NCI-H345 treated with DMSO at 0.1 percent for 48 hours (cell line): ENCODE measurements at regions not wholly inside any gene's neighbourhood (a gene's known extent, or its start where the extent isn't known, plus 50 kb on each side); places are given as distances from the start of the nearest gene placed in this dataset.

ENCODE experiments used
- DNase-seq: peaks from one replicate; lab custom pipeline; 2025; ENCODE audit not compliant: unreplicated experiment; lab: John Stamatoyannopoulos, UW

DNA sequence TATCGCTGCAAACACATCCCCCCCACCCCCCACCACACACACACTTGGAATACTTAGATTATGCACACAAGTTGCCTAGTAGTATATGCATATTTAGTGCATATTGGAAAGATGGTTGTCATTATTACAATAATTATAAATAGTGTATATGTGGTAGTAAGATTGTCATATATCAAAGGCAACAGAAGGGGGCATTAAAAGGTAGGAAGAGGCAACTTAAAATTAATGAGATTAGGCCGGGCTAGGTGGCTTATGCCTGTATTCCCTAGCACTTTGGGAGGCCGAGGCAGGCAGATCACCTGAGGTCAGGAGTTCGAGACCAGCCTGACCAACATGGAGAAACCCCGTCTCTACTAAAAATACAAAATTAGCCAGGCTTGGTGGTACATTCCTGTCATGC, 52.1 kb downstream of the GSC start:
- DNase-seq: no peak

GRCh38 chr14:94716976-94717375, 52.9 kb downstream of the GSC start:
- DNase-seq: no peak

- DNase-seq: no peak
Observed at GRCh38 chr14:94713115-94713514, 56.8 kb downstream of the GSC start.

- DNase-seq: no peak
Observed at GRCh38 chr14:94710731-94711130, 59.2 kb downstream of the GSC start.

DNA sequence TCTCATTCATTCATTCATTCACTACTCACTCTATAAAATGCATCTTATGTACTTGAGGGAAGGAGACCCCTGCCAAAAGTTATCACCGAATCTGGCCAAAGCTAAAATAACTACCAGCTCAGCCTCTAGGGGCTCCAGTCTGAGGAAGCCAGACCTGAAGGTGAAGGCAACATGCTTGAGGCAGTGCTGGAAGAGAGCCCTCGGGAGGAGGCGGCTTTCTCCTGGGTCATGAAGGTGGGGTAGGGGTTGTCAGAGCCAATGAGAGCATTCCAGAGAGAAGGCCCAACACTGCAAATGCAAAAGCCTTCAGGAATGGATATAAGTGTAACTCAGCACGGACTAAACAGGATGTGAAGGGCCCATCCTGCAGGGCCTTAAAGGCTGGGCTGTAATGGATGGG, 62.4 kb downstream of the GSC start:
- no peak for DNase-seq

GRCh38 chr14:94706133-94706532, 63.8 kb downstream of the GSC start:
- DNase-seq: no peak

GRCh38 chr14:94702629-94703028, 67.3 kb downstream of the GSC start:
- DNase-seq: no peak

DNA sequence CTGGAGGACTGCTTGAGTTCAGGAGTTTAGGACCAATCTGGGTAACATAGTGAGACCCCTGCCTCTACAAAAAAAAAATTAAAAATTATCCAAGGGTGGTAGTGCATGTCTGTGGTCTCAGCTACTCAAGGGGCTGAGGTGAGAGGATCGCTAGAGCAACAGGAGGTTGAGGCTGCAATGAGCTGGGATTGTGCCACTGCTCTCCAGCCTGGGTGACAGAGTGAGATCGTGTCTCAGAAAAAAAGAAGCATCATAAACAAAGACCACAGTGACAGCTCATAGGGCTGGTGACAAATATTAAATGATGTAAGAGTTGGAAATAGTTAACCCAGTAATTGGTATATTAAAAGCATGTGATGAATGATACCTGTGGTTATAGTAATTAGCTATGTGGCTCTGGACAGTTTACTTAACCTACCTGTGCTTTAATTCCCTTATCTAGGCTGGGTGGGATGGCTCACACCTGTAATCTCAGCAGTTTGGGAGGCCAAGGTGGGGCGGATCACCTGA, 68.0 kb downstream of the GSC start:
- DNase-seq: no peak

DNA sequence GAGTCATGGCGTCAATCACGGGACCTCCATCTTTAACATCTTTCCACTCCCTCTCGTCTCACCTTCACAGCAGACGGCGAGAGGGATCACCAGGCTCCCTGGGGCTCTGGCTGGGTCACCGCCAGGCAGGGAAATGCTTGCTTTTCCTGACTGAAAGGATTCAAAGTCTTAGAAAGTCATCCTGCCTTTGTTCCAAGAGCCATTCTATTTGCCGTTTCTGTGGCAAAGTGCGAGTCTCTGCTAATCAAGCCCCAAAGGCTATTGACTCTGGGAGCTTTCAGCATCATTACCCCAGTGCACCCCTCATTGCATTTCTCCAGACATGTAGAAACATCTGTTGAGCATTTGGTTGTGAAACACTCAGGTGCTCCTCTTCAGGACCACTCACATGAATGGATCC, 69.6 kb downstream of the GSC start:
- no peak for DNase-seq

DNA sequence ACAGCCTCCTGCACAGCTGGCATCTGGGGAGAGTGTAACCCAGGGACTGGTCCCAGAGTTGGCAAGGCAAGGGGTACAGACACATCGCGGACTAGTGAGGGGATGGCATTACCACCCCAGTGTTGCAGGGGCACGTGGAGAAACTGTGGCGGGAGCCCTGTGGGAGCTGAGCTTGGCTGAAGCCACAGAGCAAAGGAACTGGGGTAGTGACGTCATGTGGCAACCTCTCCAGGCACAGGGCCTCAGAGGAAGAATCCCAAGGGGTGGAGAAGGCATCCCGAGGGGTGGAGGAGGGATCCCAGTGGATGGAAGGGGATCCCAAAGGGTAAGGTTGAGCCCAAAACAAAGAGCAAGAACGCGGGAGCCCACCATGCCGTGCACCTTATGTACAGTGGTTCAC, 70.1 kb downstream of the GSC start:
- no peak for DNase-seq

DNA sequence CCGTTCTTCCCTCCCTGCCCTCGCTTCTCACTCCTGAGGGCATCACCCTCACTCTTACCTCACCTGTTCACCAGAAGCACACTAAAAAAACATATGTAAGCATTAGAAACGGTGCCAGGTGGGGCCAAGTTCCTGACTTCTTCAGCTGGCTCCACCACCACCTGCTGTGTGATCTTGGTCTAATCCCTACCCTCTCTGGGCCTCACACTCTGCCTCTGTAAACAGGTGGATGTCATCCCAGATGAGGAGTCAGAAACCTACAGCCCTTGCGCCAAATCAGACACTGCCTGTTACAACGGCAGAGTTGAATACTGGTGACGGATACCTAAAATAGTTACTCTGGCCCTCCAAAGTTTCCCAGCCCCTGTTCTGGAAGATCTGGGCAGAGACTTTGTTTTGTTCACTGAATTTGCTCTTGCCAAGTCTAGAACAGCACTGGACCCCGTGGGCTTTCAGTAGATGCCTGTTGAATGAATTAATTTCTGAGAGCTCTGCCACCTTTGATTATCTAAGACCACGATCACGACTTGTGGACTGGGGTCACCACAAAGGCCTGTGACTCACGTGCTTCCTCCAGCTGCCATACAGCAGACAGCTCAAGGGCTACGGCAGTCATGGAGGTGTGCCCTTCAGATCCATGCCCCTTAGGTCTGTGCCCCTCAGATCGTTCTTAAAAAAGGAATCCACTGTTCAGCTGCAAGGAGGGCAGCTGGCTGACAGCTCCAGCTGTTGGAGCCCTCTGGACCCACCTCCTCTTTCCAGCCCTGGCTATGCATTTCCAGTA, 71.9 kb downstream of the GSC start:
- no peak for DNase-seq

DNA sequence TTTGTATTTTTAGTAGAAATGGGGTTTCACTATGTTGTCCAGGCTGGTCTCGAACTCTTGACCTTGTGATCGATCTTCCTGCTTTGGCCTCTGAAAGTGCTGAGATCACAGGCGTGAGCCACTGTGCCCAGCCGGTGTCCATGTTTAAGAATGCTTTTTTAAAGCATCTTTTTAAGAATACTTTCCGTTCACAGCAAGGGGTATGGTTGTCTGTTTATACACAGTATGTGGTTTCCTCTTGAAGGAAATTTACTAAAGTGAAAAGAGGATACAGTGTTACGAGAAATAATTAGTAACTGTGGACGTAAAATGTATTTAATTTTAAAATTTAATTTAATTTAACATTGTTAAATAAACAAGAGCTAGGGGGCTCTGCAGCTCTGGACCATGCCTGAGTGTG, 73.4 kb downstream of the GSC start:
- DNase-seq: no peak

DNA sequence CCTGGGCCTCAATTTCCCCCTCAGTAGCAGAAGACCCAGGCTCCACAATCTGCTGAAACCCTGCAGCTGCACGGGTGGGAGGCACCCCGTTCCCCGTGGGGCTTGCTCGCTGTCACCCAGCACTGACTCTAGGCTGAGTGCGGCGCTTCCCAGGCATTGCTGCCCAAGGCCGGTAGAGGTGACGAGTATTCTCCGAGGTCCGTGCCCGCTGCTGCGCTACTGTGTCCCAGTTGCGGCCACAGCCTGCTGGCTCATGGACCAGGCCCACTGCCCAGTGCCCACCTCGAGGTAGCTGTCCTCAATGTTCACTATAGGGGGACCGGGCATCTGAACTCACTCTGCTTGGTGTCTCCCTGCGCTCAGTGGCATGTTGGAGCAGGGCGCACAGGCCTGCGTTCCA, 74.7 kb downstream of the GSC start:
- no peak for DNase-seq

GRCh38 chr14:94691660-94692034, 78.3 kb downstream of the GSC start:
- no peak for DNase-seq

- no peak for DNase-seq
Observed at GRCh38 chr14:94690896-94691659, 78.8 kb downstream of the GSC start.

DNA sequence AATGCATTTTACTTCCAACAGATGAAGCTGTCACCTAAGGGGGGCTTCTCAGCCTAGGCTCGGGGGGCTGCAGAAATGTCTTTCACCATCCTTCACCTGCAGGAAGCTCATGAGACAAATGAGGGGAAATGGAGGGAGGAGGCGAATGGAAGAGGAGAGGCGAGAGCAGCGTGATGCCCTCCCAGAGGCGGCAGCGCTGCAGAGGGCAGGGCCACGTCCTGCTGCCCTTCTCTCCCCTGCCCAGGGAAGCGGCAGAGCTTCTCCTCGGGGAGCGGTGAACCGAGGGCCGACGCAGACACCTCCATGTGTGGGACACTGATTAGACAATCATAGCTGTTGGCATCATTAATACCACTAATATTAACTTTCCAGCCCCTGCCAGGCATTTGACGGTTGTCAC, 78.3 kb downstream of the SERPINA3 start:
- no peak for DNase-seq

- no peak for DNase-seq
Observed at GRCh38 chr14:94689985-94690400, 77.8 kb downstream of the SERPINA3 start.

DNA sequence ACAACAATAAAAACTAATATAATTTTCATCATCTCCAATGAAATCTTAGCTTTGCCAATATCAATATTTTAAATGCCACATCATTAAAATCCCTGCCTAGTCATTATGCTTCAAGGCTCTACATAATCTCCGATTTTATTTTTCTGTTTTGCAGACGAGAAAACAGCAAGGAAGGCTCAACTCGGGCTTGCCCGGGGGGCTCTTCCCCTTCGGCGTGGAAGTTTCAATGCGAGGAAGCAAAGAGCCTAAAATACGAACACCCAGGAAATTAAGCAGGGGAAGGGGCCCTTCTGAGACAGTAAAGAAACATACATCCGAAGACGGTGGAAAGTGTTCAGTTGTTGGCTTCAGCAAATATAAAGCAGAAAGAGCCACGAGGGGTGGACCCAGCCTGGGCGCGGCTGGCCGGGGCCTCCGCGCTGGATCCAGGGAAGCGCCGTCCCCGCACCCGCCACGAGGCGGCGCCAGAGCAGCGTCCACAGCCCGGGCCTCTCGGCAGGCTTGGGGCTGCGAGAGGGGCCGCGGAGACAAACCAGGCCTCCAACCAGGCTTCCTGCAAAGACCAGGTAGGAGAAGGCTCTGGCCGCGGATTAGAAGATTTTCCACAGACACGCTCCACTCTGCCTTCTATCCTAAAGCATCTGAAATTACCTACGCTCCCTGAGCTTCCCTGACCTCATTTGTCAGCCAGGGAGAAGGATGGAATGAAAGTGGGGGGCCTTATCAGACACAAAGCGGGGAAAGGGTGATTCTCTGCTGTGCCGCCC, 77.2 kb downstream of the SERPINA3 start:
- peak; percentile 29 for DNase-seq

- DNase-seq: no peak
Observed at GRCh38 chr14:94686511-94687160, 74.4 kb downstream of the SERPINA3 start.

DNA sequence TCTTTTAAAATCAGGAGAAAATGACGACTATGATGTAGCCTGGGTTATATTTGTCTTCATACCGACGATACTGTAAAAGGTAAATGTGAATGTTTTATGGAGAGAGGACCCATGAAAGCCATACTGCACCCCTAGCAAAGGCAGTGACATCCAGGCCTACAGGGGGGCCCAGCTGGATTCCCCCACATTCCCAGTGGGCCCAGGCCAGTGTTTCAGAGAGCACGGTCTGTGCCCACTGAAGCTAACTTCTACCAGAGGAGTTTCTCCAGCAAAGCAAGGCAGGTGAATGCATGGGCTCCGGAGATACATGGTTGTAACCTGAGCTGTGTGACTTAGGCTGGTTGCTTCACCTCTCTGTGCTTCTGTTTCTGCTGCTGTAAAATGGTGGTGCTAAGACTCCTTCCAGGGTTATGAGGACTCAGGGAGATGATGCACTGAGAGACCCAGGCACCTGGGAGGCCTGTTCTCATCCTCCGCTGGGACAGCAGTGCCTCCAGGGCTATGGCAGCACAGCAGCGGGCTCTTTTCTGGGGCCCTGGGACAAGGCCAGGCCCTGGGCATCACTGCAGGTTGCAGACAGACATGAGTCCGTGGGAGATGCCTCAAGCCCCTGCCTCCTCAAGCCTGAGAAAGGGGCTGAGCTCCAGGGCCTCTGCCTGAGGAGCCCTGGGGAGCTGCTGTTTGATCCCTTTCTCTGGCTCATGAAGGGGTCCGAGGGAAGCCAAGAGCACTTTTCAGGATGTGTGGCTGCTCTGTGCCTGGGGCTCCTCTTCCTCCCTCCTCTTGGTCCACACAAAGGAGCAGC, 73.7 kb downstream of the SERPINA3 start:
- DNase-seq: no peak
